Esophagus squamous epithelium (tissue), 4 donors: ENCODE measurements at regions not wholly inside any gene's neighbourhood (a gene's known extent, or its start where the extent isn't known, plus 50 kb on each side); places are given as distances from the start of the nearest gene placed in this dataset.

ENCODE experiments used
- POLR2A ChIP-seq, 4 donors: fragments of 450-650 bp; IDR thresholded peaks; one replicate each; pipeline ENCODE4 v1.6.1; 2017; ENCODE audit warnings: antibody characterized with exemption in 4 of 4, mild to moderate bottlenecking in 4 of 4, moderate library complexity in 3 of 4
- TF ChIP-seq, protein P1 (sequence below), 6 experiments: fragments of 450-650 bp in 4 of 6; fragments of 200-600 bp in 2 of 6; sonication (generic) in 2 of 6; IDR thresholded peaks; one replicate each; pipeline ENCODE4 v1.5.1; 2016 to 2019; ENCODE audit warnings: antibody characterized with exemption in 6 of 6, mild to moderate bottlenecking in 4 of 6, moderate library complexity in 4 of 6

DNA sequence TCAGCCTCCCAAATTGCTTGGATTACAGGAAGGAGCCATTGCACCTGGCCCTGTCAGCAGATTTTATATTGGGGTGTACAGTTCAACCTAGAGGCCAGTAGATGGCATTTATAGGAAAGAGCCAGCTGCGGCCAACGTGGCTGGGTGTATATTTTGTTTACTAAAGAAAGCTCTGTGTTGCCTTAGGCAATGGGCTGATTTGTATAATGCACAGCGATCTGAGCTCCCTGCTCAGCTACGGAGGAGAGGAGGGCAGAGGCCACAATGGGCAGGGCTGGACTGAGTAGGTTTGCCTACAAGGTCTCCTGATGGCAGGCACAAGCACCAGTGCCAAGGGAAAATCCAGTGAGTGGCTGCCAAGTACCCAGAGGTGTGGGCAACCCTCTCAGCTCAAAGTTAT is 282.4 kb downstream of the ARPP21 start:
- TF ChIP-seq, protein P1, sequence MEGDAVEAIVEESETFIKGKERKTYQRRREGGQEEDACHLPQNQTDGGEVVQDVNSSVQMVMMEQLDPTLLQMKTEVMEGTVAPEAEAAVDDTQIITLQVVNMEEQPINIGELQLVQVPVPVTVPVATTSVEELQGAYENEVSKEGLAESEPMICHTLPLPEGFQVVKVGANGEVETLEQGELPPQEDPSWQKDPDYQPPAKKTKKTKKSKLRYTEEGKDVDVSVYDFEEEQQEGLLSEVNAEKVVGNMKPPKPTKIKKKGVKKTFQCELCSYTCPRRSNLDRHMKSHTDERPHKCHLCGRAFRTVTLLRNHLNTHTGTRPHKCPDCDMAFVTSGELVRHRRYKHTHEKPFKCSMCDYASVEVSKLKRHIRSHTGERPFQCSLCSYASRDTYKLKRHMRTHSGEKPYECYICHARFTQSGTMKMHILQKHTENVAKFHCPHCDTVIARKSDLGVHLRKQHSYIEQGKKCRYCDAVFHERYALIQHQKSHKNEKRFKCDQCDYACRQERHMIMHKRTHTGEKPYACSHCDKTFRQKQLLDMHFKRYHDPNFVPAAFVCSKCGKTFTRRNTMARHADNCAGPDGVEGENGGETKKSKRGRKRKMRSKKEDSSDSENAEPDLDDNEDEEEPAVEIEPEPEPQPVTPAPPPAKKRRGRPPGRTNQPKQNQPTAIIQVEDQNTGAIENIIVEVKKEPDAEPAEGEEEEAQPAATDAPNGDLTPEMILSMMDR (IDR thresholded peaks at IDR 0.05), result no peak
- TF ChIP-seq POLR2A (IDR thresholded peaks at IDR 0.05), result no peak
